ENCODE measurements at regions not wholly inside any gene's neighbourhood (a gene's known extent, or its start where the extent isn't known, plus 50 kb on each side); places are given as distances from the start of the nearest gene placed in this dataset.
A peak's percentile ranks its signal among the peaks of the same experiment; 100 is the strongest.
"Not testable (repeated sequence)": the region's sequence is repeated elsewhere in the genome, so short reads cannot be mapped to it uniquely, and the experiment has no call there.

- intact Hi-C loops (cut with DNase I), result no loop called here
- DNase-seq, result peak in 3 of 42 donors; percentile 8 to 31 (median 23)
Observed at GRCh38 chr15:93983526-93983925, 247.8 kb upstream of the MCTP2 start.

GRCh38 chr15:93982226-93982727 is 249.1 kb upstream of the MCTP2 start:
- intact Hi-C loops (cut with DNase I), result no loop called here
- no peak for DNase-seq

- DNase-seq, result no peak
- intact Hi-C loops (cut with DNase I), result no loop called here
Observed at GRCh38 chr15:93981706-93982105, 249.7 kb upstream of the MCTP2 start.

GRCh38 chr15:93980261-93980911 is 251.0 kb upstream of the MCTP2 start:
- peak in 2 of 42 donors; percentile 10 to 16 for DNase-seq
- intact Hi-C loops (cut with DNase I), result no loop called here

GRCh38 chr15:93974804-93975481 is 256.4 kb upstream of the MCTP2 start:
- intact Hi-C loops (cut with DNase I), result no loop called here
- DNase-seq, result peak in 21 of 42 donors; percentile 9 to 61 (median 26)

- intact Hi-C loops (cut with DNase I), result no loop called here
- no peak for DNase-seq
Observed at GRCh38 chr15:93973287-93973686, 258.1 kb upstream of the MCTP2 start.

GRCh38 chr15:93968773-93969172 is 262.6 kb upstream of the MCTP2 start:
- intact Hi-C loops (cut with DNase I), result no loop called here
- DNase-seq, result no peak

GRCh38 chr15:93965304-93965908 is 266.0 kb upstream of the MCTP2 start:
- intact Hi-C loops (cut with DNase I), result no loop called here
- DNase-seq, result no peak

- intact Hi-C loops (cut with DNase I), result no loop called here
- DNase-seq, result no peak
Observed at GRCh38 chr15:93954985-93955571, 276.3 kb upstream of the MCTP2 start.

GRCh38 chr15:93948726-93949125 is 282.6 kb upstream of the MCTP2 start:
- peak in 37 of 42 donors; percentile 6 to 79 (median 40) for DNase-seq
- intact Hi-C loops (cut with DNase I), result no loop called here

GRCh38 chr15:93943586-93943985 is 287.8 kb upstream of the MCTP2 start:
- DNase-seq, result no peak
- intact Hi-C loops (cut with DNase I), result no loop called here

- no peak for DNase-seq
Observed at GRCh38 chr15:93942269-93942694, 289.1 kb upstream of the MCTP2 start.

GRCh38 chr15:93941697-93942096 is 289.7 kb upstream of the MCTP2 start:
- intact Hi-C loops (cut with DNase I), result no loop called here
- DNase-seq, result no peak

More at GRCh38 chr15:93942269-93942694, 289.1 kb upstream of the MCTP2 start:
- intact Hi-C loops (cut with DNase I), result no loop called here

GRCh38 chr15:93940226-93940625 is 291.1 kb upstream of the MCTP2 start:
- DNase-seq, result no peak
- intact Hi-C loops (cut with DNase I), result no loop called here

GRCh38 chr15:93932164-93932776 is 299.1 kb upstream of the MCTP2 start:
- no peak for DNase-seq
- intact Hi-C loops (cut with DNase I), result no loop called here

- intact Hi-C loops (cut with DNase I), result no loop called here
- DNase-seq, result peak in 6 of 42 donors; percentile 11 to 72 (median 30)
Observed at GRCh38 chr15:93929375-93930094, 301.8 kb upstream of the MCTP2 start.

GRCh38 chr15:93920204-93920603 is 311.2 kb upstream of the MCTP2 start:
- intact Hi-C loops (cut with DNase I), result no loop called here
- DNase-seq, result no peak

- DNase-seq; intact Hi-C loops (cut with DNase I): not testable (repeated sequence)
Observed at GRCh38 chr15:93918801-93919200, 312.6 kb upstream of the MCTP2 start.

- no peak for DNase-seq
- intact Hi-C loops (cut with DNase I), result no loop called here
Observed at GRCh38 chr15:93917181-93917580, 314.2 kb upstream of the MCTP2 start.
